ENCODE measurements at regions not wholly inside any gene's neighbourhood (a gene's known extent, or its start where the extent isn't known, plus 50 kb on each side); places are given as distances from the start of the nearest gene placed in this dataset.

DNA sequence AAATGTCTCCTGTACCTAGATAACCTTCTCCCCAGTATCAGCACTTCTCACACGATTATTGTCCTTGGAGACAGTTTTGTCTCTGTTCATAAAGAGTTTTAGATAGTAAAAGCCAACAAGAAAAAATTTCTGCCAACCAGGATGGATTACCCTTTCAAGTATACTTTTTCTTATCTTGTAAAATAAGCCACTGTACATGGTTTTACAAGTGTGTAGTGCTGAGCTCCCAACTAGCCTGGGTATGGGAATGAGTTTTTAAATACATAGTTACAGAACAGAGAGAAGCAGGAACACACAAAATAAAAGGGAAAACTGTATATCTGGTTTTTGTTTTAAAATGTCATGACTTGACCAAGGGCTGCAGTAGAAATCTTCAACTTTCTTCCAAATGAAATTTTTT lies 76.7 kb downstream of the C18orf54 start:
- H3K36me3 Mint-ChIP-seq, result no peaks in the 10 kb centered on the region
- no peak overlapping the region for H3K9ac ChIP-seq (ENCODE audit: insufficient read depth, low read length, poor library complexity, severe bottlenecking)
- H3K4me2 ChIP-seq (replicated peaks; ENCODE audit: extremely low read depth, low read length, poor library complexity, severe bottlenecking), result no peak overlapping the region
- no peak overlapping the region for H3K27ac Mint-ChIP-seq
- H3K9me3 Mint-ChIP-seq, result peaks cover 0 to 5% (median 0%) of the 10 kb centered on the region in 7 donors
- H3K4me1 ChIP-seq (ENCODE audit: control insufficient read depth in 1 of 2, insufficient read depth in 2 of 2, low read length in 2 of 2), result no peaks in the 10 kb centered on the region
- TF ChIP-seq, protein P1, sequence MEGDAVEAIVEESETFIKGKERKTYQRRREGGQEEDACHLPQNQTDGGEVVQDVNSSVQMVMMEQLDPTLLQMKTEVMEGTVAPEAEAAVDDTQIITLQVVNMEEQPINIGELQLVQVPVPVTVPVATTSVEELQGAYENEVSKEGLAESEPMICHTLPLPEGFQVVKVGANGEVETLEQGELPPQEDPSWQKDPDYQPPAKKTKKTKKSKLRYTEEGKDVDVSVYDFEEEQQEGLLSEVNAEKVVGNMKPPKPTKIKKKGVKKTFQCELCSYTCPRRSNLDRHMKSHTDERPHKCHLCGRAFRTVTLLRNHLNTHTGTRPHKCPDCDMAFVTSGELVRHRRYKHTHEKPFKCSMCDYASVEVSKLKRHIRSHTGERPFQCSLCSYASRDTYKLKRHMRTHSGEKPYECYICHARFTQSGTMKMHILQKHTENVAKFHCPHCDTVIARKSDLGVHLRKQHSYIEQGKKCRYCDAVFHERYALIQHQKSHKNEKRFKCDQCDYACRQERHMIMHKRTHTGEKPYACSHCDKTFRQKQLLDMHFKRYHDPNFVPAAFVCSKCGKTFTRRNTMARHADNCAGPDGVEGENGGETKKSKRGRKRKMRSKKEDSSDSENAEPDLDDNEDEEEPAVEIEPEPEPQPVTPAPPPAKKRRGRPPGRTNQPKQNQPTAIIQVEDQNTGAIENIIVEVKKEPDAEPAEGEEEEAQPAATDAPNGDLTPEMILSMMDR (IDR thresholded peaks at IDR 0.05), result no peak
- H3K4me3 Mint-ChIP-seq, result no peak overlapping the region
- H3K4me3 ChIP-seq (replicated peaks in 1 of 3; ENCODE audit: low read depth in 2 of 3, low read length in 3 of 3), result no peak overlapping the region
- H3K9me3 ChIP-seq (replicated peaks in 1 of 2; ENCODE audit: control insufficient read depth in 1 of 2, insufficient read depth in 1 of 2, low read length in 2 of 2), result no peaks in the 10 kb centered on the region
- H3K27me3 ChIP-seq (ENCODE audit: control insufficient read depth in 2 of 2, insufficient read depth in 2 of 2, low read length in 2 of 2), result no peaks in the 10 kb centered on the region
- DNase-seq, result no peak
- no peaks in the 10 kb centered on the region for H4K20me1 ChIP-seq (ENCODE audit: insufficient read depth, low read length)
- no peak overlapping the region for H2AFZ ChIP-seq (ENCODE audit: insufficient read depth, low read depth, low read length, poor library complexity, severe bottlenecking)
- peaks cover 3 to 6% (median 3%) of the 10 kb centered on the region in 3 donors for H3K27me3 Mint-ChIP-seq (ENCODE audit: low read depth in 3 of 3)
- intact Hi-C loops (cut with micrococcal nuclease), result no loop called here
- no peaks in the 10 kb centered on the region for H3K79me2 ChIP-seq (ENCODE audit: insufficient read depth, low read length)
- no peak overlapping the region for H3K27ac ChIP-seq (ENCODE audit: low read depth in 1 of 2, low read length in 2 of 2)
- WGBS (ENCODE audit: insufficient coverage), result no CpG with 5 or more reads among the region's 1 CpG
- H3K36me3 ChIP-seq (replicated peaks in 1 of 2; ENCODE audit: control insufficient read depth in 1 of 2, insufficient read depth in 2 of 2, low read length in 2 of 2), result no peaks in the 10 kb centered on the region
- H3K4me1 Mint-ChIP-seq, result no peaks in the 10 kb centered on the region

DNA sequence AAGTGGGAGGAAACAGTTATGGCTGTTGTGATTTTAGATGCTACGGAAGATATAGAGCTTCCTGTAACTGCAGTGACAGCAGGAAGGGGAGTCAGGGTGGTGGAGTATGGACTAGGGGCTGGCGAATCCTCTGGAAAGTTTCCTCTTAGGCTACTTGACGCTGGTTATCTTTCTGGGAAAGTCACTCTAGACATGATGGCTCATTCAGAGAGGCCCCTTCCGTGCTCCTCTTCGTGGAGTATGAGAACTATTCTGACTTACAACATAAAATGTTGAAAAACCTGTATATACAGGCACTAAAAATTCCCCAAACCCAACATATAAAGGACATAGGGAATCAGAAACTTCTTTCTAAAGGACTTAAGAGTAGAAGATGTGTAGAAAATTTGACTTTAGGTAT lies 78.8 kb downstream of the C18orf54 start:
- H3K36me3 Mint-ChIP-seq, result no peaks in the 10 kb centered on the region
- intact Hi-C loops (cut with micrococcal nuclease), result no loop called here
- no peak for DNase-seq
- no peak overlapping the region for H3K9ac ChIP-seq (ENCODE audit: insufficient read depth, low read length, poor library complexity, severe bottlenecking)
- TF ChIP-seq, protein P1 (IDR thresholded peaks at IDR 0.05), result no peak
- no peak overlapping the region for H3K27ac ChIP-seq (ENCODE audit: low read depth in 1 of 2, low read length in 2 of 2)
- no peaks in the 10 kb centered on the region for H3K9me3 ChIP-seq (replicated peaks in 1 of 2; ENCODE audit: control insufficient read depth in 1 of 2, insufficient read depth in 1 of 2, low read length in 2 of 2)
- no peak overlapping the region for H3K4me3 ChIP-seq (replicated peaks in 1 of 3; ENCODE audit: low read depth in 2 of 3, low read length in 3 of 3)
- no peak overlapping the region for H2AFZ ChIP-seq (ENCODE audit: insufficient read depth, low read depth, low read length, poor library complexity, severe bottlenecking)
- peaks cover 0 to 5% (median 0%) of the 10 kb centered on the region in 7 donors for H3K9me3 Mint-ChIP-seq
- no peaks in the 10 kb centered on the region for H3K36me3 ChIP-seq (replicated peaks in 1 of 2; ENCODE audit: control insufficient read depth in 1 of 2, insufficient read depth in 2 of 2, low read length in 2 of 2)
- no peaks in the 10 kb centered on the region for H3K27me3 ChIP-seq (ENCODE audit: control insufficient read depth in 2 of 2, insufficient read depth in 2 of 2, low read length in 2 of 2)
- H3K4me1 ChIP-seq (ENCODE audit: control insufficient read depth in 1 of 2, insufficient read depth in 2 of 2, low read length in 2 of 2), result no peaks in the 10 kb centered on the region
- H4K20me1 ChIP-seq (ENCODE audit: insufficient read depth, low read length), result no peaks in the 10 kb centered on the region
- H3K27me3 Mint-ChIP-seq (ENCODE audit: low read depth in 3 of 3), result peaks cover 5 to 8% (median 6%) of the 10 kb centered on the region in 3 donors
- H3K4me3 Mint-ChIP-seq, result no peak overlapping the region
- H3K4me2 ChIP-seq (replicated peaks; ENCODE audit: extremely low read depth, low read length, poor library complexity, severe bottlenecking), result no peak overlapping the region
- no peaks in the 10 kb centered on the region for H3K79me2 ChIP-seq (ENCODE audit: insufficient read depth, low read length)
- 38% methylated on average over 1 of the region's 5 CpGs for WGBS (ENCODE audit: insufficient coverage)
- H3K27ac Mint-ChIP-seq, result no peak overlapping the region
- H3K4me1 Mint-ChIP-seq, result no peaks in the 10 kb centered on the region
